ENCODE measurements at regions not wholly inside any gene's neighbourhood (a gene's known extent, or its start where the extent isn't known, plus 50 kb on each side); places are given as distances from the start of the nearest gene placed in this dataset.

DNA sequence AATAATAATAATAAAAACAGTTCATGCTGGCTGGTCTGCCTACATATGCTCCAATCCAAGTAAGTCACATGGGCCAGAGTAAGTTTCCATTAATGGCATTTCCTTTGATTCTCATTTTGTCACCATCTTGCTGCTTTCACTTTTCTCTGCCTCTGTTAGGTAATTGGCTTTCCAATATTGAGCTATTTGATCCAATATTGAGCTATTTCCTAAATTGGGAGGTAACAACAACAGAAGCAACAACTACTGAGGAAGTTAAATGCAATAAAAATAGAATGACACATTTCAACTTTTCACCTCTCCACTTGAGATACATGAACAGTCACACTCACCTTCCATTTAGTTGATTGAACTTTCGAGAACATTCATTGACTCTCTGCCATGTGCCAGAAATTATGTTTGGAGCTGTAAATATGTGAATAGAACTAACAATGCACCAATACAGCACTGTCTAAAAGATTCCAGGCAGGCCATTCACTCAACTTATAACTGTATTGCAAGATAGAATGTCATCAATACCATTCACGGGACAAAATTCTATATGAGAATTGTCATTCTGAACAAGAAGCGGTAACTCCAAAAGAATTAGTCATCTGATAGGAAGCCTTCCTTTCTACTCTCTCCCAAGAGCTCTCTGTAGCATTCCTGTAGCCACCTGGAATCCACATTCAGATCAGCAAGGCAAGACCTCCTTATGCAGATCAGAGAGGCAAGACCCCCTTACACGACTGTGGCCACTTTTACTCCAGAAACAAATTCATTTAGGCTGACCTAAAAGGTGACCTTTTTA, 136.4 kb downstream of the PHLDA1 start:
- H3K9ac ChIP-seq (ENCODE audit: low read length) = no peak overlapping the region
- H3K79me2 ChIP-seq (ENCODE audit: low read length) = no peaks in the 10 kb centered on the region
- no peak overlapping the region for H3K4me3 ChIP-seq (ENCODE audit: low read length)
- no peaks in the 10 kb centered on the region for H3K36me3 ChIP-seq (replicated peaks; ENCODE audit: low read depth, low read length)
- no peaks in the 10 kb centered on the region for H3K4me1 ChIP-seq (ENCODE audit: low read length)
- H3K9me3 ChIP-seq (ENCODE audit: insufficient read depth, low read length) = no peaks in the 10 kb centered on the region
- H2AFZ ChIP-seq (ENCODE audit: low read depth, low read length) = no peak overlapping the region
- no peaks in the 10 kb centered on the region for H4K20me1 ChIP-seq (ENCODE audit: insufficient read depth, low read length)
- H3K27ac ChIP-seq (ENCODE audit: low read length) = no peak overlapping the region
- TF ChIP-seq, protein P1, sequence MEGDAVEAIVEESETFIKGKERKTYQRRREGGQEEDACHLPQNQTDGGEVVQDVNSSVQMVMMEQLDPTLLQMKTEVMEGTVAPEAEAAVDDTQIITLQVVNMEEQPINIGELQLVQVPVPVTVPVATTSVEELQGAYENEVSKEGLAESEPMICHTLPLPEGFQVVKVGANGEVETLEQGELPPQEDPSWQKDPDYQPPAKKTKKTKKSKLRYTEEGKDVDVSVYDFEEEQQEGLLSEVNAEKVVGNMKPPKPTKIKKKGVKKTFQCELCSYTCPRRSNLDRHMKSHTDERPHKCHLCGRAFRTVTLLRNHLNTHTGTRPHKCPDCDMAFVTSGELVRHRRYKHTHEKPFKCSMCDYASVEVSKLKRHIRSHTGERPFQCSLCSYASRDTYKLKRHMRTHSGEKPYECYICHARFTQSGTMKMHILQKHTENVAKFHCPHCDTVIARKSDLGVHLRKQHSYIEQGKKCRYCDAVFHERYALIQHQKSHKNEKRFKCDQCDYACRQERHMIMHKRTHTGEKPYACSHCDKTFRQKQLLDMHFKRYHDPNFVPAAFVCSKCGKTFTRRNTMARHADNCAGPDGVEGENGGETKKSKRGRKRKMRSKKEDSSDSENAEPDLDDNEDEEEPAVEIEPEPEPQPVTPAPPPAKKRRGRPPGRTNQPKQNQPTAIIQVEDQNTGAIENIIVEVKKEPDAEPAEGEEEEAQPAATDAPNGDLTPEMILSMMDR (IDR thresholded peaks at IDR 0.05; ENCODE audit: low read depth, low read length) = no peak
- TF ChIP-seq EZH2phosphoT487 (IDR thresholded peaks at IDR 0.05; ENCODE audit: low read depth) = no peak
- no peak overlapping the region for H3K4me2 ChIP-seq (ENCODE audit: low read length)
- H3K27me3 ChIP-seq (ENCODE audit: low read depth, low read length) = no peaks in the 10 kb centered on the region; the same call in 1 of the 2 replicates

DNA sequence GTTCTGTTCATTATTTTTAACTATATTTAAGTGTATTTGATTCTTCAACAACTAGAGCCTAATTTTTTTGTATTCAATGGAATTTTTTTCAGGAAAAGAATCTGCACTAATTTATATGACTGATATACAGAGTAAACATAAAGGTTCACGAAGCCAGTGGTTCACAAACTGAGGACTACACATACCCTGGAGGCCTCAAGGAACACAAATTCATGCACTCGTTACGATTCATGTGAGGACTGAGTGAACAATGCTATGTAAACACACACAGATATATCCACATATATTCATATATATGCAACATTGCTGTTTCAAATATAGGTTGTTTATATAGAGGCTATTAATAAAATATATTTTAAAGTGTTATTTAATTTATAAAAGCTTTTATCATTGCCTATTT, 137.8 kb downstream of the PHLDA1 start:
- Histone ChIP-seq H3K36me3 (replicated peaks; ENCODE audit: low read depth, low read length) (no peaks in the 10 kb centered on the region), H3K9ac (ENCODE audit: low read length) (no peak overlapping the region), H3K27me3 (ENCODE audit: low read depth, low read length) (peaks cover 4% of the 10 kb centered on the region; the same call in 1 of the 2 replicates), H3K79me2 (ENCODE audit: low read length) (no peaks in the 10 kb centered on the region), H2AFZ (ENCODE audit: low read depth, low read length) (no peak overlapping the region), H3K4me3 (ENCODE audit: low read length) (no peak overlapping the region), H3K4me1 (ENCODE audit: low read length) (no peaks in the 10 kb centered on the region), H3K4me2 (ENCODE audit: low read length) (no peak overlapping the region), H3K27ac (ENCODE audit: low read length) (no peak overlapping the region), H4K20me1 (ENCODE audit: insufficient read depth, low read length) (no peaks in the 10 kb centered on the region), H3K9me3 (ENCODE audit: insufficient read depth, low read length) (no peaks in the 10 kb centered on the region)
- TF ChIP-seq EZH2phosphoT487 (IDR thresholded peaks at IDR 0.05; ENCODE audit: low read depth) = no peak
- TF ChIP-seq, protein P1 (IDR thresholded peaks at IDR 0.05; ENCODE audit: low read depth, low read length) = no peak

DNA sequence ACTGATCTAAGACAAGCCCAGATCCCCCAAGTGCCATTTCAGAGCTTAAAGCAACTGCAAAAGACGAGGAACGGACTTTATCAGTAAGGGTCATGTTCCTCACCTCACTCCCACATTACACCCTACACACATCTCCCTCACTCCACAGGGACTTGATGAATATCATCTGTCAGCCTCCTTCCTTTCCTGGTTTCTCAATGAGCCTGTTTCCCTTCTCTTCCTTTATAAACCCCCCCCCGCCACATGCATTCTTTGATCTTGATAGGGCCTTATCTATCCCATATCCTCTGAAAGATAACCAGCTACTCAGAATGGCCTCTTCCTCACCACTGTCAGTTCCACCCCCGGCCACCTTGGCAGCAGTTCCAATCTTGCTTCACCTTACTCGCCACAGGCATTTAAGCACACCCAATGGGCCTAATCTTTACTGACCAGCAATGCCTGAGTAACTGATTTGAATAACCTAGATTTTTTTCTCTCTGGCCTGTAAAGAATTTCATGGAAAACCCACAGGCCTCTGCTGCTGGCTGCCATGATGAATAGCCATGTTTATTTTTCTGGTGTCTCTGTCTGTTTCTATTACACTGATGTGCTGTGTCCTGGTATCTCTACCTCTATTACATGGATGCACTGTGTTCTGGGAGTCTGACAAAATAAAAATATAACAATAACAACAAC, 138.7 kb downstream of the PHLDA1 start:
- H3K27ac ChIP-seq (ENCODE audit: low read length) = no peak overlapping the region
- TF ChIP-seq EZH2phosphoT487 (IDR thresholded peaks at IDR 0.05; ENCODE audit: low read depth) = no peak
- TF ChIP-seq, protein P1 (IDR thresholded peaks at IDR 0.05; ENCODE audit: low read depth, low read length) = no peak
- no peak overlapping the region for H3K9ac ChIP-seq (ENCODE audit: low read length)
- H4K20me1 ChIP-seq (ENCODE audit: insufficient read depth, low read length) = no peaks in the 10 kb centered on the region
- H3K4me1 ChIP-seq (ENCODE audit: low read length) = no peaks in the 10 kb centered on the region
- no peaks in the 10 kb centered on the region for H3K36me3 ChIP-seq (replicated peaks; ENCODE audit: low read depth, low read length)
- H3K79me2 ChIP-seq (ENCODE audit: low read length) = no peaks in the 10 kb centered on the region
- no peaks in the 10 kb centered on the region for H3K9me3 ChIP-seq (ENCODE audit: insufficient read depth, low read length)
- no peak overlapping the region for H2AFZ ChIP-seq (ENCODE audit: low read depth, low read length)
- no peak overlapping the region for H3K4me2 ChIP-seq (ENCODE audit: low read length)
- peaks cover 4% of the 10 kb centered on the region; the same call in 1 of the 2 replicates for H3K27me3 ChIP-seq (ENCODE audit: low read depth, low read length)
- no peak overlapping the region for H3K4me3 ChIP-seq (ENCODE audit: low read length)

DNA sequence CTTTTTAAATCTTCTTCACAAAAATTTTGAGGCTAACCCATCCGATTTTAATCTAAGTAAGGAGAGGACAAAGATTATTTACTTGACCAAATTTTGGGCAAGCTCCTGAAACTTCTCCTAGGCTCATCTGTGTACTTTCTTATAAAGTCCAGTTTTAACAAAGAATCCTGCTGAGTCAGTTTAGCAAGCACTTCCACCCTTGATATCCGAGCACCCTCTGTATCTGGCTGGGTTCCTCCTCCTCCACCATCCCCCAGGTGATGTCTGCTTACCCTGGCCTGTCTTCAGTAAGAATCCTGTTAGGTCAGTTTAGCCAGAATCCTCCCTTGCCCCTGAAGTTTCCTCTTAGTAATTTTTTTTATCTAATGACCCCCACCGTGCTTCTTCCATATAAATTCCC, 140.5 kb downstream of the PHLDA1 start:
- Histone ChIP-seq H3K27ac (ENCODE audit: low read length) (no peak overlapping the region), H2AFZ (ENCODE audit: low read depth, low read length) (no peak overlapping the region), H3K9ac (ENCODE audit: low read length) (no peak overlapping the region), H3K36me3 (replicated peaks; ENCODE audit: low read depth, low read length) (no peaks in the 10 kb centered on the region), H3K9me3 (ENCODE audit: insufficient read depth, low read length) (no peaks in the 10 kb centered on the region), H4K20me1 (ENCODE audit: insufficient read depth, low read length) (no peaks in the 10 kb centered on the region), H3K4me1 (ENCODE audit: low read length) (no peaks in the 10 kb centered on the region), H3K79me2 (ENCODE audit: low read length) (no peaks in the 10 kb centered on the region), H3K27me3 (ENCODE audit: low read depth, low read length) (peaks cover 4% of the 10 kb centered on the region; the same call in 1 of the 2 replicates), H3K4me3 (ENCODE audit: low read length) (no peak overlapping the region), H3K4me2 (ENCODE audit: low read length) (no peak overlapping the region)
- TF ChIP-seq, protein P1 (IDR thresholded peaks at IDR 0.05; ENCODE audit: low read depth, low read length) = no peak
- no peak for TF ChIP-seq EZH2phosphoT487 (IDR thresholded peaks at IDR 0.05; ENCODE audit: low read depth)
